PC-9 (cell line): ENCODE measurements at regions not wholly inside any gene's neighbourhood (a gene's known extent, or its start where the extent isn't known, plus 50 kb on each side); places are given as distances from the start of the nearest gene placed in this dataset.

ENCODE experiments used
- CTCF ChIP-seq: fragments of 200-600 bp; sonication (generic); conservative IDR thresholded peaks from 2 replicates; pipeline ENCODE4 v1.6.1; 2017; ENCODE audit warnings: mixed run types, antibody characterized with exemption, mild to moderate bottlenecking, moderate library complexity
- EZH2 ChIP-seq: fragments of 200-600 bp; sonication (generic); IDR thresholded peaks from 2 replicates; pipeline ENCODE4 v1.8.0; 2017; ENCODE audit warnings: antibody characterized with exemption, low read depth

- TF ChIP-seq CTCF (no peak), EZH2 (no peak)
Observed at GRCh38 chr4:171256223-171256622, 557.0 kb upstream of the GALNTL6 start.
